ENCODE measurements at regions not wholly inside any gene's neighbourhood (a gene's known extent, or its start where the extent isn't known, plus 50 kb on each side); places are given as distances from the start of the nearest gene placed in this dataset.

GRCh38 chr10:33493497-33493896 is 159.0 kb upstream of the NRP1 start:
- Histone ChIP-seq H4K91ac (ENCODE audit: insufficient read length, low read depth, low read length) (no peak overlapping the region), H4K5ac (ENCODE audit: insufficient read length, low read depth, low read length) (no peak overlapping the region), H2AFZ (ENCODE audit: low read length) (no peak overlapping the region), H3K27me3 (ENCODE audit: insufficient read depth, low read length) (no peaks in the 10 kb centered on the region), H3K4me1 (ENCODE audit: insufficient read depth, low read length) (no peaks in the 10 kb centered on the region), H3K56ac (ENCODE audit: insufficient read length, low read depth, low read length) (no peak overlapping the region), H3K4me2 (ENCODE audit: insufficient read depth, insufficient read length, low read length) (no peak overlapping the region), H2AK5ac (ENCODE audit: insufficient read length, low read length) (no peak overlapping the region), H2BK15ac (ENCODE audit: low read depth, low read length) (no peak overlapping the region), H2BK12ac (ENCODE audit: insufficient read length, low read depth, low read length) (no peak overlapping the region), H3K9me3 (ENCODE audit: control insufficient read depth, low read depth, low read length) (no peaks in the 10 kb centered on the region), H3K23me2 (ENCODE audit: insufficient read length, low read depth, low read length, poor library complexity, severe bottlenecking) (no peaks in the 10 kb centered on the region), H3K79me2 (ENCODE audit: insufficient read depth, low read length) (no peaks in the 10 kb centered on the region), H3K18ac (ENCODE audit: insufficient read length, low read depth, low read length) (no peak overlapping the region), H3K9ac (ENCODE audit: extremely low read depth, insufficient read length, low read length) (no peak overlapping the region), H4K8ac (replicated peaks; ENCODE audit: insufficient read length, low read depth, low read length) (no peak overlapping the region), H3K27ac (ENCODE audit: insufficient read length, low read depth, low read length) (no peak overlapping the region), H2BK120ac (ENCODE audit: low read depth, low read length, poor library complexity, severe bottlenecking) (no peak overlapping the region), H2BK20ac (ENCODE audit: low read depth, low read length, poor library complexity, severe bottlenecking) (no peak overlapping the region), H3T11ph (ENCODE audit: low read length) (no peak overlapping the region), H4K20me1 (ENCODE audit: control insufficient read depth, insufficient read depth, insufficient read length) (no peaks in the 10 kb centered on the region), H3K79me1 (ENCODE audit: insufficient read depth, low read depth, low read length, poor library complexity, severe bottlenecking) (no peaks in the 10 kb centered on the region), H3K4ac (ENCODE audit: low read depth, low read length) (no peak overlapping the region), H3K14ac (ENCODE audit: insufficient read depth, low read length) (no peak overlapping the region), H3K23ac (ENCODE audit: insufficient read length, low read depth, low read length) (no peak overlapping the region), H2BK5ac (ENCODE audit: insufficient read length, low read length) (no peak overlapping the region)
- H3K4me1 Mint-ChIP-seq = peaks cover 6 to 9% of the 10 kb centered on the region in 2 experiments
- H3K4me3 Mint-ChIP-seq = no peak overlapping the region
- WGBS (ENCODE audit: extremely low coverage, insufficient read length, low lambda C conversion rate) = no CpG with 5 or more reads among the region's 3 CpGs
- no peaks in the 10 kb centered on the region for H3K9me3 Mint-ChIP-seq
- no peaks in the 10 kb centered on the region for H3K27me3 Mint-ChIP-seq (ENCODE audit: low read depth)
- no peaks in the 10 kb centered on the region for H3K36me3 Mint-ChIP-seq (ENCODE audit: insufficient read depth in 1 of 3, low read depth in 3 of 3)
- no peak for TF ChIP-seq CTCF (conservative IDR thresholded peaks at IDR 0.05)
- no peak overlapping the region; a peak in 1 of 7 replicates for H3K27ac Mint-ChIP-seq
- no peak for DNase-seq

Measured in H9 (cell line).